Immature natural killer cell (primary cell): ENCODE measurements at regions not wholly inside any gene's neighbourhood (a gene's known extent, or its start where the extent isn't known, plus 50 kb on each side); places are given as distances from the start of the nearest gene placed in this dataset.

Experiments used
- DNase-seq, 3 donors: peaks; one replicate each; pipeline ENCODE4 v3.0.0; 2022; ENCODE audit warnings: mixed read lengths in 1 of 3
- H3K27ac Mint-ChIP-seq, 6 donors: one replicate each; pipeline ENCODE4 v1.8.0; 2020; ENCODE audit warnings: mixed read lengths in 6 of 6, mild to moderate bottlenecking in 5 of 6, inconsistent platforms in 4 of 6, moderate library complexity in 3 of 6
- H3K27me3 Mint-ChIP-seq, 3 donors: one replicate each; pipeline ENCODE4 v1.8.0; 2020 to 2021; ENCODE audit warnings: low read depth in 3 of 3, mild to moderate bottlenecking in 3 of 3, mixed read lengths in 3 of 3, moderate library complexity in 3 of 3, inconsistent platforms in 1 of 3
- H3K36me3 Mint-ChIP-seq, 3 donors: one replicate each; pipeline ENCODE4 v1.8.0; 2020; ENCODE audit warnings: mixed read lengths in 3 of 3, inconsistent platforms in 2 of 3, mild to moderate bottlenecking in 2 of 3
- H3K4me1 Mint-ChIP-seq, 2 donors: one replicate each; pipeline ENCODE4 v1.8.0; 2020; ENCODE audit warnings: inconsistent platforms in 2 of 2, mild to moderate bottlenecking in 2 of 2, mixed read lengths in 2 of 2, moderate library complexity in 1 of 2
- H3K4me3 Mint-ChIP-seq, 5 donors: one replicate each; pipeline ENCODE4 v1.8.0; 2020; ENCODE audit warnings: mild to moderate bottlenecking in 5 of 5, mixed read lengths in 5 of 5, inconsistent platforms in 3 of 5, moderate library complexity in 3 of 5
- H3K9me3 Mint-ChIP-seq, 6 donors: one replicate each; pipeline ENCODE4 v1.8.0; 2020; ENCODE audit warnings: mild to moderate bottlenecking in 6 of 6, mixed read lengths in 6 of 6, inconsistent platforms in 4 of 6, moderate library complexity in 3 of 6

DNA sequence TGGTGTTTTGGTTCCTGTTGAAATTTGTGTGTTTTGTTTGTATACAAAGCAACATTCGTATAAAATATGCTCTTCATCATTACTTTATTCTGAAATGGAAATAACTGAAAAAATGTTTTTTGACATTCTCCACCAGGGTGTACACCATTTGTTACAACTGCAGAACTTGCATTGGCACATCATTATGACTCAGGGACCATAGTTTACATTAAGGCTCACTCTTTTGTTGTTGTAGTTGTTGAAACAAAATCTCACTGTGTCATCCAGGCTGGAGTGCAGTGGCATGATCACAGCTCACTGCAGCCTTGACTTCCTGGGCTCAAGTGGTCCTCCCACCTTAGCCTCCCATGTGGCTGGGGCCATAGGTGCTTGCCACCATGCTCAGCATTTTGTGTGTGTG lies 676.6 kb downstream of the TDRD15 start:
- Mint-ChIP-seq H3K4me1 (no peaks in the 10 kb centered on the region), H3K9me3 (peaks cover 2 to 24% (median 12%) of the 10 kb centered on the region in 6 donors), H3K36me3 (no peaks in the 10 kb centered on the region), H3K27ac (no peak overlapping the region), H3K4me3 (no peak overlapping the region), H3K27me3 (no peaks in the 10 kb centered on the region)
- DNase-seq = no peak

DNA sequence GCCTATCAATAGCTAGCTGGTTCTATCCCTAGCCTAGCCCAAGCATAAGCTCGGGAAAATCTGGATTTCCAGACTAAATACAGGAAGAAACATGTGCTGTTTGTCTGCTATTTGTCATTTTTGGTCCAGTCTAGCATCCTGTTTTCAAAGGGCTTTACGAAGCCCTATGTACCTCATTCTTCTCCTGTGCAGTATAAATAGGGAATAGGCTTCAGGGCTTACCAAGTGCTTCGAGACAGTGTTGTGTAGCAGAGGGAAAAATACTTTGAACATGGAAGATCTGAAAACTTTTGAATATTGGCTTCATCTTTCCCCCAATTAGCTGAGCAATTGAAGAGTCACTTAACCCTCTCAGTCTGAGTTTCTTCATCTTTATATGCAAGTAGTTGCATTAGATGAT lies 679.8 kb downstream of the TDRD15 start:
- Mint-ChIP-seq H3K27me3 (no peaks in the 10 kb centered on the region), H3K4me1 (no peaks in the 10 kb centered on the region), H3K27ac (no peak overlapping the region), H3K9me3 (peaks cover 2 to 15% (median 7%) of the 10 kb centered on the region in 6 donors), H3K4me3 (no peak overlapping the region), H3K36me3 (no peaks in the 10 kb centered on the region)
- no peak for DNase-seq

DNA sequence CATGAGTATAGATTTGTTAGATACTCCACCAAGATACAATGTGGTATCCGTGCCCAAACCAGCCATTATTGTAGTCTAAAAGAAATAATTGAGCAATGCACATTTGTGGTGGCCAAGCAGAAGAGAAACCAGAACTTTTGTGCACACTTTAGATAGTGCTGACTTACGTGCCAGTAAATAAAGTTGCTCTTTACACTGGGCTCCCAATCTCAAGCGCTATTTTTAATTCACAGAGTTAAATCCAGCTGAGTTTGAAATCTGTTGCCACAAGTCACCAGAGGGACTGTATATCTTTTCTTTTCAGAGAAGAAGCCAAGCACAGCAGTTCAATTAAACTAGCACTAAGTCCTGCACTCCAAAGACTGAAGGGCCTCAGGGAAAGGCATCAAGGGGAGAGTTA lies 680.4 kb downstream of the TDRD15 start:
- no peaks in the 10 kb centered on the region for H3K27me3 Mint-ChIP-seq
- no peak overlapping the region for H3K27ac Mint-ChIP-seq
- peaks cover 2 to 15% (median 7%) of the 10 kb centered on the region in 6 donors for H3K9me3 Mint-ChIP-seq
- no peak for DNase-seq
- H3K4me3 Mint-ChIP-seq = no peak overlapping the region
- H3K36me3 Mint-ChIP-seq = no peaks in the 10 kb centered on the region
- no peaks in the 10 kb centered on the region for H3K4me1 Mint-ChIP-seq

DNA sequence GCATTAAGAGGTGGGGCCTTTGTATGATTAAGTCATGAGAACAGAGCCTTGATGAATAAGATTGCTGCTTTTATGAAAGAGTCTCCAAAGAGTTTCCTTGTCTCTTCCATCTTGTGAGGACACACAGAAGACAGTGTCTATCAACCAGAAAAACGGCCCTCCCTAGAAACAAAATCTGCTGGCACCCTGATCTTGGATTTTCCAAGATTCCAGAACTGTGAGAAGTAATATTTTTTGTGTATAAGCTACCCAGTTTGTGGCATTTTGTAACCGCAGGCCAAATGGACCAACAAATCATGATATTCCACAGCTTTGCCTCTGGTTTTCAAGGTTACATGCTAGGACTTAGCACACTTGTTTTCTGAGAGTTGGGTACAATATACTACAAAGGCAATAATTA lies 687.8 kb downstream of the TDRD15 start:
- peaks cover 4 to 46% (median 7%) of the 10 kb centered on the region in 6 donors for H3K9me3 Mint-ChIP-seq

DNA sequence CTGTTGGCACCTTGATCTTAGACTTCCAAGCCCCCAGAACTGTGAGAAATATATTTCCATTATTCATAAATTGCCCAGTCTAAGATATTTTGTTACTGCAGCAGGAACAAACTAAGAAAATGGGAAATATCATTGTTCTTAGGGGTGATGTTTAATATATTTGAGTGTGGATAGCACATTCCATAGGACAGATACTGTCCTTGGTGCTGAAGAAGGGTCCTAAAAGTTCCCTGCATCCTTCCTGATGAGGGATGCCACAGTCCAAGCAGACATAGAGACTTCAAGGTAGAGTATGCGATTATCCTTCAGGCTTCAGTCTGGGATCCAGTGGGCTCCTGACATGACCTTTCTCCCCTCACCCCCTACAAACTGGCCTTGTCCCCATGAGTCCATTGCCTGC lies 689.0 kb downstream of the TDRD15 start:
- no peaks in the 10 kb centered on the region for H3K4me1 Mint-ChIP-seq

More for the DNA sequence above, 687.8 kb downstream of the TDRD15 start:
- Mint-ChIP-seq H3K4me1 (no peaks in the 10 kb centered on the region), H3K4me3 (no peak overlapping the region), H3K27me3 (no peaks in the 10 kb centered on the region), H3K36me3 (no peaks in the 10 kb centered on the region), H3K27ac (no peak overlapping the region)
- DNase-seq = no peak

DNA sequence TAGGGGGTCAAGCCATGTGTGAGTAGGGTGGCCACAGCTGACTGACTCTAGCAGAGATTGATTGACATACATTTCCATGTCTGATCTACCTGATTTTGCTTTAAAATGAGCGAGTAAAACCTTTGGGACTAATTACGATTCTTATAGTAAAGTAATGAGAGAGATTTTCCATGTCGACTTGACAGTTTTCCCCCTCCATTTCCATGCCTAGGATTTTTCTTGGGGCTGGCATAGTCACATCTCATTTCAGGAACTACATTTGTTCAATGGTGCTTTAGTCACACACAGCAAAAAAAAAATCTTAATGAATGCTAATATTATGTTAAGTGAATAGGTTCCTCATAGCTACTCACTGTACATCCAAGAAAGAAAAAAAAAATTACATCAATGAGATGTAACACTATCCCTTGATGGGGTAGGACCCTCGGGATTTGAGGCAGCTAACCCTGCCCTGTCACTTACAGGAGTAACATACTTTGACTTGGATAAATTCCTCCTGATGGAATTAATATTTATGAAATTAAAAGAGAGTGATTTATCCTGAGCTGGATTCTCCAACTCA lies 690.9 kb downstream of the TDRD15 start:
- no peak overlapping the region for H3K27ac Mint-ChIP-seq
- DNase-seq = no peak
- H3K9me3 Mint-ChIP-seq = peaks cover 5 to 46% (median 9%) of the 10 kb centered on the region in 6 donors
- no peaks in the 10 kb centered on the region for H3K36me3 Mint-ChIP-seq
- no peaks in the 10 kb centered on the region for H3K4me1 Mint-ChIP-seq
- no peaks in the 10 kb centered on the region for H3K27me3 Mint-ChIP-seq
- no peak overlapping the region for H3K4me3 Mint-ChIP-seq

More for the DNA sequence above, 689.0 kb downstream of the TDRD15 start:
- DNase-seq = no peak
- Mint-ChIP-seq H3K36me3 (no peaks in the 10 kb centered on the region), H3K27me3 (no peaks in the 10 kb centered on the region), H3K4me3 (no peak overlapping the region), H3K9me3 (peaks cover 4 to 51% (median 7%) of the 10 kb centered on the region in 6 donors), H3K27ac (no peak overlapping the region)

DNA sequence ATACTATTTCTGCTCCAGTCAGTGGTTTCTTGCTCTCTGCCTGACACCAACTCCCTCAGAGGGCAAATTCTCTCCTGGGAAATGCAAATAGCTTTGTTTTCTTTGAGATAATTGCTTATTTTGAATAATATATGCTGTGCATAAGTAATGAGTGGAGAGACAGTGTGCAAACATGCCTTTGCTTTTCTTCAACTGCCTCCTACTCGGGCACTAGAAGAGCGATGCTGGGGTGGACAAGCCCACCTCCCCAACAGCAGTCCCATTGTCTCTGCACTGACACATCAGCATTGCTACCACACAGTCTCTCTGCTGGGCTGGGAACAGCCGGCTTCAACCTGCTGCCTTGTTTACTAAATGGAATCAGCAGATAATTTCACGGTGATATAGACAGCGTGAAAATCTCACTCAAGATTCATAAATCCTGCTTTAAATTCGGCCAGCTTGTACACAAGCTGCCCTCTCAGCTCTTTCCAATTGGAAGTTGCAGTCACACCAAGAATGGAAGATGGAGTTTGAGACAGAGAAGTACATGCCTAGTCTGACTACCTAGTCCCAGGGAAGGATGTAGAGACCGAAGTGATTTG lies 694.5 kb downstream of the TDRD15 start:
- no peak overlapping the region for H3K4me3 Mint-ChIP-seq
- H3K27me3 Mint-ChIP-seq = no peaks in the 10 kb centered on the region
- no peak overlapping the region for H3K27ac Mint-ChIP-seq
- no peaks in the 10 kb centered on the region for H3K4me1 Mint-ChIP-seq
- H3K36me3 Mint-ChIP-seq = no peaks in the 10 kb centered on the region
- H3K9me3 Mint-ChIP-seq = peaks cover 6 to 49% (median 13%) of the 10 kb centered on the region in 6 donors
- no peak for DNase-seq

DNA sequence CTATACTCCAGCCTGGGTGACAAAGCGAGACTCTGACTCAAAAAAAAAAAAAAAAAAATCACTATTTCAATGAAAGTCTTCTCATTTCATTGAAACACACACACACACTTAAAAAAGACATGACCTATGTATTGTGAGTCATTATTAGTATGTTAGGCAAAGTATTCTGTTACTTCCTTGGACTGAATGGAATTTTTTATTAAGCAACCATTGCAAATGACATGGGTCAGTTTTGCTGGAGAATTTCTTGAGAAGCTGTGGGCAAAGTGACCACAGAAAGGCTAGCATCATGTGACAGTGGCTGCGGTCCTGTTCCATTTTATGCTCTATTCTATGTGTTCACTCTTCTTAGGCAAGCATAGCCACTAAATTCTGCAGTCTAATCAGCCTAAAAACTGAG lies 695.7 kb downstream of the TDRD15 start:
- Mint-ChIP-seq H3K27ac (no peak overlapping the region), H3K27me3 (no peaks in the 10 kb centered on the region), H3K36me3 (no peaks in the 10 kb centered on the region), H3K4me1 (no peaks in the 10 kb centered on the region), H3K4me3 (no peak overlapping the region), H3K9me3 (peaks cover 6 to 44% (median 15%) of the 10 kb centered on the region in 6 donors)
- DNase-seq = no peak

DNA sequence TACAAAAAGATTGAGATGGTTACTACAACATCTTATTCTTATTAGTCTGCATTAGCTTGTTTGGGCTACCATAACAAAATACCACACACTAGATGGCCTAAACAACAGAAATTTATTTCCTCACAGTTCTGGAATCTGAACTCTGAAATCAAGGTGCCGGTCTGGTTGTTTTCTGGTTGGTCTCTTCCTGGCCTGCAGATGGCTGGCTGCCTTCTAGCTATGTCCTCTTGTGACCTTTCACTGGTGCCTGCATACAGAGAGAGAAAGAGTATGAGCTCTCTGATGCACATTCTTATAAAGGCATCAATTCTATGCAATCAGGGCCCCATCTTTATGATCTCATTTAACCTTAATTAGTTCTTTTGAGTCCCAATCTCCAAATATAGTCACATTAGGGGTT lies 696.5 kb downstream of the TDRD15 start:
- peaks cover 8 to 50% (median 17%) of the 10 kb centered on the region in 6 donors for H3K9me3 Mint-ChIP-seq
- H3K36me3 Mint-ChIP-seq = no peaks in the 10 kb centered on the region
- H3K4me3 Mint-ChIP-seq = no peak overlapping the region
- H3K27me3 Mint-ChIP-seq = no peaks in the 10 kb centered on the region
- H3K27ac Mint-ChIP-seq = no peak overlapping the region
- H3K4me1 Mint-ChIP-seq = no peaks in the 10 kb centered on the region
- no peak for DNase-seq

DNA sequence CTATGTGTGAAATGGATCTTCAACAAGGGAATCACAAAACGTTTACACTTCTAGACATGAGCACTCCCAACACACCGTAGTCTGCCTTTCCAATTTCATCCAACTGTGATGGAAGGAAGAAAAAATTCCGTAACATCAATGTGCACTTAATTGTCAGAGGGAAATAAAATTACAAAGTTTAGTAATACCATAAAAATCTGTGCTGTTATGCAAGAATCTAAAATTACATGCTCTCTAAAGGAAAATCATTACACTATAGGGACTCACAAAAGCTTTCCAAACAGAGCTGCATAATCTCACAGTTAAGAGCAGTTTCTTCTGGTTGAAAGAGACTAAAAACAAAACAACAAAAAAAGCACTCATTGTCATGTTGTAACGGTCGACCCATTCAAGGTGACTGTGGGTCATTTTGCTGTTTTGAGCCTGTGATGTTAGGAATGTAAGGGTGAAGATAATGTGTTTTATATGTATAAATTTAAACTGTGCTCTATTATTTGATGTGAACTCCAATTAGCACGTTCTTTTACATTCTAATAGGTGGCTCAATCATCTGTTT lies 698.0 kb downstream of the TDRD15 start:
- no peaks in the 10 kb centered on the region for H3K27me3 Mint-ChIP-seq
- no peaks in the 10 kb centered on the region for H3K4me1 Mint-ChIP-seq
- H3K9me3 Mint-ChIP-seq = peaks cover 6 to 51% (median 15%) of the 10 kb centered on the region in 6 donors
- DNase-seq = no peak
- H3K4me3 Mint-ChIP-seq = no peak overlapping the region
- no peak overlapping the region for H3K27ac Mint-ChIP-seq
- no peaks in the 10 kb centered on the region for H3K36me3 Mint-ChIP-seq

DNA sequence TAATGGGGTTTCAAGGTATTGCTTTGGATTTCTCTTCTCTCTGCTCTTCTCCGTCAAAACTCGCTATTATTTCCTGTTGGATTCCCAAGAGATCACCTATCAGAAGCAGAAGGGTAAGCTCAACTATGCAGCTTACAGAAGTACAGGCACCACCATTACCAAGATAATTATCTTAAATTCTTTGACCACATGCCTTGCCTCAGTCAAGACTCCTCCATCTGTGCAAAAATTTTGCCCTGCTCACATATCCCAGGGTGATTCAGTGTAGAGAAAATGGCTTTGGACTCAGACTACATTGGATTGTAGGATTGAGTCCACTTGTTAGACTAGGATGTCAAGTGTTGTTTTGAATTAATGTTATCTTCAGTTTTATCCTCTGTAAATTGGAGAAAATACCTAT lies 698.7 kb downstream of the TDRD15 start:
- Mint-ChIP-seq H3K9me3 (peaks cover 7 to 48% (median 17%) of the 10 kb centered on the region in 6 donors), H3K27ac (no peak overlapping the region), H3K27me3 (no peaks in the 10 kb centered on the region), H3K36me3 (no peaks in the 10 kb centered on the region), H3K4me1 (no peaks in the 10 kb centered on the region), H3K4me3 (no peak overlapping the region)
- no peak for DNase-seq

DNA sequence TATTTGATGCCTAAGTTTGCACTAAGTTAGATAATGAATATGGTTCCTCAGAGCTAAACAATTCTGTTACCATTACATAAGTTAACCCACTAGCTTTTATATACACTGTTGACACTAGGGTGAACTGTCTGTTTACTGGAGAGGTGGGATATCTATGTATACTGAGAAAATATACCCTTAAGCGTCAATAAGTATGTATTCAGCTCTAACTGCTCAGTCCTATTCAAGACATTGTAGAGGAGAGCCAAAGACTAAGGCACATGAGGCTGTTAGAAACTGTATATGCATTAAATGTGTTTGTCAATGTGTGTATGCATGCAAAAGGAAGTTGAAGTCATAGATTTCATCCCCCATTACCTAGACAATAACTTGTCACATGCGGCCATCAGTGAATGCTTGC lies 710.0 kb downstream of the TDRD15 start:
- no peak for DNase-seq
- H3K9me3 Mint-ChIP-seq = peaks cover 5 to 63% (median 21%) of the 10 kb centered on the region in 6 donors
- H3K4me3 Mint-ChIP-seq = no peak overlapping the region
- H3K4me1 Mint-ChIP-seq = no peaks in the 10 kb centered on the region
- no peaks in the 10 kb centered on the region for H3K27me3 Mint-ChIP-seq
- no peaks in the 10 kb centered on the region for H3K36me3 Mint-ChIP-seq
- no peak overlapping the region for H3K27ac Mint-ChIP-seq

DNA sequence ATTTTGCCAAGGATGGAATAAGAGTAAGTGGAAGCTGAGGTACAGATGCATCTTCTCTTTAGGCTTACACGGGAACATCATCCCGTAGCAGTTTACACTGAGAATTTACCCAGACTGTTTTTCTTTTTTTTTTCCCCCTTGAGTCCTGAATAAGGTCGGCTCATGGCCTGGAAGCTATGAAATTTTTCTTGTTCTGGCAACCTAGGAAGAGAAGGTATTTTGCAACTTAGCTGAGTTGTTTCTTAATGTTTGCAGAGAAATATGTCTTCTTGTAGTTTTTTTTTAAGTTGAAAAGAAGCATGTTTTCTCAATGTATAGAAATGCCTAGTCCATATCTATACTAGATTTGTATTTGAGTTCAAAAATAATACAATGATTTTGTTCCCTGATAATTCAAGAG lies 712.5 kb downstream of the TDRD15 start:
- Mint-ChIP-seq H3K36me3 (peaks cover 0 to 4% (median 0%) of the 10 kb centered on the region in 3 donors), H3K9me3 (peaks cover 8 to 46% (median 13%) of the 10 kb centered on the region in 6 donors), H3K4me1 (no peaks in the 10 kb centered on the region)

DNA sequence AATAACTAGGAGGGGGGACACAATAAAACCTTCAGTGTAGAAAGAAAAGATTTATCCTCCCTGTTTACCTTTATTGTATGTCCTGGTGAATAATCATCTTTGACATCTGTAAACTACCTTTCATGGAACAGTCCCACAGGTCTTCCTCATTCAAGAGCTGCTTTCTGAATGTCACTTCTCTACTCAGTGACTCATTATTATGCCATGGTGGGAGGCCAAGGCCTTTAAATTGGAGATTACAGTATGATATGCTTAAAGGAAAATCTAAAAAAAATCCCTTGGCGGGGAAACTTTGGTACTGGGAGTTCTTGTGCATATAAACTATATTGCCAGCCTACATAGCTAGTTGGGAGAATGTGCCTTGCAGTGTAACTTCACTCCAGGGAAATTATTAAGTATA lies 713.0 kb downstream of the TDRD15 start:
- H3K4me1 Mint-ChIP-seq = no peaks in the 10 kb centered on the region
- peaks cover 0 to 4% (median 0%) of the 10 kb centered on the region in 3 donors for H3K36me3 Mint-ChIP-seq
- DNase-seq = no peak
- H3K27ac Mint-ChIP-seq = no peak overlapping the region
- H3K4me3 Mint-ChIP-seq = no peak overlapping the region
- peaks cover 4 to 41% (median 12%) of the 10 kb centered on the region in 6 donors for H3K9me3 Mint-ChIP-seq
- no peaks in the 10 kb centered on the region for H3K27me3 Mint-ChIP-seq

More for the DNA sequence above, 712.5 kb downstream of the TDRD15 start:
- DNase-seq = no peak
- no peak overlapping the region for H3K4me3 Mint-ChIP-seq
- H3K27ac Mint-ChIP-seq = no peak overlapping the region
- H3K27me3 Mint-ChIP-seq = no peaks in the 10 kb centered on the region
